CD14-positive monocyte (primary cell): ENCODE measurements at regions not wholly inside any gene's neighbourhood (a gene's known extent, or its start where the extent isn't known, plus 50 kb on each side); places are given as distances from the start of the nearest gene placed in this dataset.

Source experiments
- DNase-seq, 3 donors: peaks; one replicate each; pipeline ENCODE4 v3.0.0-alpha.2; 2011 to 2022
- H2AFZ ChIP-seq: 2 replicates; pipeline ENCODE4 v1.6.0; 2012; ENCODE audit warnings: mild to moderate bottlenecking, low read depth, low read length, inconsistent platforms; ENCODE audit not compliant: insufficient read depth, poor library complexity, severe bottlenecking
- H3K27ac ChIP-seq, 2 donors: 1 replicate in 1 of 2; 2 replicates in 1 of 2; pipeline ENCODE4 v1.5.1; 2012 to 2013; ENCODE audit warnings: low read length in 2 of 2, control low read depth in 1 of 2, inconsistent platforms in 1 of 2, low read depth in 1 of 2, mild to moderate bottlenecking in 1 of 2
- H3K27me3 ChIP-seq, 2 donors: one replicate each; pipeline versions ENCODE4 v1.6.0 to v1.6.1; 2011 to 2013; ENCODE audit warnings: low read length in 2 of 2; ENCODE audit not compliant: control insufficient read depth in 2 of 2, insufficient read depth in 2 of 2
- H3K36me3 ChIP-seq, 2 donors: replicated peaks in 1 of 2; 1 replicate in 1 of 2; 2 replicates in 1 of 2; pipeline versions ENCODE4 v1.5.1 to v1.6.1; 2012 to 2013; ENCODE audit warnings: low read length in 2 of 2, control low read depth in 1 of 2, inconsistent platforms in 1 of 2, mild to moderate bottlenecking in 1 of 2; ENCODE audit not compliant: insufficient read depth in 2 of 2, control insufficient read depth in 1 of 2
- H3K4me1 ChIP-seq, 2 donors: 1 replicate in 1 of 2; 2 replicates in 1 of 2; pipeline versions ENCODE4 v1.5.1 to v1.6.1; 2012 to 2013; ENCODE audit warnings: low read length in 2 of 2, control low read depth in 1 of 2, inconsistent platforms in 1 of 2, mild to moderate bottlenecking in 1 of 2, moderate library complexity in 1 of 2; ENCODE audit not compliant: insufficient read depth in 2 of 2, control insufficient read depth in 1 of 2
- H3K4me2 ChIP-seq: replicated peaks from 2 replicates; pipeline ENCODE3; 2012; ENCODE audit warnings: low read length, moderate library complexity, mild to moderate bottlenecking; ENCODE audit not compliant: poor library complexity, severe bottlenecking; ENCODE audit errors: extremely low read depth
- H3K4me3 ChIP-seq, 3 experiments: fragments of 200-600 bp in 1 of 3; sonication (generic) in 1 of 3; replicated peaks in 1 of 3; 1 replicate in 2 of 3; 2 replicates in 1 of 3; pipeline ENCODE4 v1.5.1; 2011 to 2013; ENCODE audit warnings: low read length in 3 of 3, mild to moderate bottlenecking in 3 of 3, control low read depth in 2 of 3, low read depth in 2 of 3, inconsistent platforms in 1 of 3, moderate library complexity in 1 of 3
- H3K79me2 ChIP-seq: 2 replicates; pipeline ENCODE4 v1.6.0; 2012; ENCODE audit warnings: mild to moderate bottlenecking, control low read depth, inconsistent platforms, low read length, moderate library complexity; ENCODE audit not compliant: insufficient read depth
- H3K9ac ChIP-seq: 2 replicates; pipeline ENCODE4 v1.6.0; 2017; ENCODE audit warnings: low read length, mild to moderate bottlenecking; ENCODE audit not compliant: insufficient read depth, poor library complexity, severe bottlenecking
- H3K9me3 ChIP-seq, 2 donors: replicated peaks in 1 of 2; 1 replicate in 1 of 2; 2 replicates in 1 of 2; pipeline versions ENCODE4 v1.5.1 to v1.6.1; 2012 to 2013; ENCODE audit warnings: low read length in 2 of 2, control low read depth in 1 of 2; ENCODE audit not compliant: control insufficient read depth in 1 of 2, insufficient read depth in 1 of 2
- H4K20me1 ChIP-seq: 2 replicates; pipeline ENCODE4 v1.6.0; 2012; ENCODE audit warnings: mild to moderate bottlenecking, low read length, control low read depth, moderate library complexity; ENCODE audit not compliant: insufficient read depth
- H3K27ac Mint-ChIP-seq, 7 donors: one replicate each; pipeline ENCODE4 v1.8.0; 2020; ENCODE audit warnings: mild to moderate bottlenecking in 7 of 7, mixed read lengths in 7 of 7, moderate library complexity in 6 of 7, inconsistent platforms in 2 of 7
- H3K27me3 Mint-ChIP-seq, 3 donors: one replicate each; pipeline ENCODE4 v1.8.0; 2021 to 2022; ENCODE audit warnings: low read depth in 3 of 3, mild to moderate bottlenecking in 3 of 3, mixed read lengths in 3 of 3, moderate library complexity in 3 of 3, inconsistent platforms in 1 of 3
- H3K36me3 Mint-ChIP-seq, 2 donors: one replicate each; pipeline ENCODE4 v1.8.0; 2020; ENCODE audit warnings: mixed read lengths in 2 of 2, inconsistent platforms in 1 of 2, mild to moderate bottlenecking in 1 of 2
- H3K4me1 Mint-ChIP-seq: one replicate; pipeline ENCODE4 v1.8.0; 2020; ENCODE audit warnings: mild to moderate bottlenecking, mixed read lengths
- H3K4me3 Mint-ChIP-seq, 2 donors: one replicate each; pipeline ENCODE4 v1.8.0; 2020; ENCODE audit warnings: mild to moderate bottlenecking in 2 of 2, mixed read lengths in 2 of 2, moderate library complexity in 1 of 2
- H3K9me3 Mint-ChIP-seq, 7 donors: one replicate each; pipeline ENCODE4 v1.8.0; 2020 to 2022; ENCODE audit warnings: mixed read lengths in 7 of 7, mild to moderate bottlenecking in 6 of 7, moderate library complexity in 6 of 7, inconsistent platforms in 2 of 7
- WGBS: methylation state at CpG from one replicate; pipeline ENCODE4 v1.1.5; 2013; ENCODE audit warnings: missing lambda C conversion rate; ENCODE audit not compliant: insufficient coverage; 5-methylcytosine and 5-hydroxymethylcytosine counted together
- intact Hi-C, 2 donors: fragments of 100-400 bp; cut with micrococcal nuclease; formaldehyde crosslinking; loops; one replicate each; pipeline versions ENCODE4 v1.15.0 to v1.15.1; 2023
- TF ChIP-seq, protein P1 (sequence below): fragments of 200-600 bp; IDR thresholded peaks from one replicate; pipeline ENCODE4 v1.8.0; 2022; ENCODE audit warnings: antibody characterized with exemption, mild to moderate bottlenecking

DNA sequence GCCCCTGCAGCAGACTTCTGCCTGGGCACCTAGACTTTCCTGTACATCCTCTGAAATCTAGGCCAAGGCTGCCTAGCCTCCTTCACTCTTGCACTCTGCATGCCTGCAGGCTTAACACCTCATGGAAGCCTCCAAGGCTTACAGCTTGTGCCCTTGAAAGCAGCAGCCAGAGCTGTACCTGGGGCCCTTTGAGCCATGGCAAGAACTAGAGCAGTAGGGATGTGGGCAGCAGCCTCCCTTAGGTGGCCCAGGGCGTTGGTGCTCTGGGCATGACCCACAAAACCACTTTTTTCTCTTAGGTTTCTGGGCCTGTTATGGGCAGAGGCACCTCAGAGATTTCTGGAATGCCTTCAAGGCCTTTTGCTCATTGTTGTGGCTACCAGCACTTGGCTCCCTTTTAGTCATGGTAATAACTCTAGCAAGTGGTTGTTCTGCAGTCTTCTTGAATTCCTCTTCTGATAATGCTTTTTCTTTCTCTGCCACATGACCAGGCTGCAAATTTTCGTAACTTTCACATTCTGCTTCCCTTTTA is 606.2 kb downstream of the TLE4 start:
- TF ChIP-seq, protein P1, sequence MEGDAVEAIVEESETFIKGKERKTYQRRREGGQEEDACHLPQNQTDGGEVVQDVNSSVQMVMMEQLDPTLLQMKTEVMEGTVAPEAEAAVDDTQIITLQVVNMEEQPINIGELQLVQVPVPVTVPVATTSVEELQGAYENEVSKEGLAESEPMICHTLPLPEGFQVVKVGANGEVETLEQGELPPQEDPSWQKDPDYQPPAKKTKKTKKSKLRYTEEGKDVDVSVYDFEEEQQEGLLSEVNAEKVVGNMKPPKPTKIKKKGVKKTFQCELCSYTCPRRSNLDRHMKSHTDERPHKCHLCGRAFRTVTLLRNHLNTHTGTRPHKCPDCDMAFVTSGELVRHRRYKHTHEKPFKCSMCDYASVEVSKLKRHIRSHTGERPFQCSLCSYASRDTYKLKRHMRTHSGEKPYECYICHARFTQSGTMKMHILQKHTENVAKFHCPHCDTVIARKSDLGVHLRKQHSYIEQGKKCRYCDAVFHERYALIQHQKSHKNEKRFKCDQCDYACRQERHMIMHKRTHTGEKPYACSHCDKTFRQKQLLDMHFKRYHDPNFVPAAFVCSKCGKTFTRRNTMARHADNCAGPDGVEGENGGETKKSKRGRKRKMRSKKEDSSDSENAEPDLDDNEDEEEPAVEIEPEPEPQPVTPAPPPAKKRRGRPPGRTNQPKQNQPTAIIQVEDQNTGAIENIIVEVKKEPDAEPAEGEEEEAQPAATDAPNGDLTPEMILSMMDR = no peak
- Mint-ChIP-seq H3K9me3 (peaks cover 0 to 14% (median 10%) of the 10 kb centered on the region in 7 donors), H3K4me1 (no peaks in the 10 kb centered on the region), H3K4me3 (no peak overlapping the region), H3K27ac (peak overlapping the region in 1 of 7 donors; percentile 72), H3K27me3 (peaks cover 0 to 2% (median 1%) of the 10 kb centered on the region in 3 donors), H3K36me3 (no peaks in the 10 kb centered on the region)
- Histone ChIP-seq H3K79me2 (no peaks in the 10 kb centered on the region), H3K36me3 (no peaks in the 10 kb centered on the region), H3K4me2 (no peak overlapping the region), H3K9me3 (peaks cover 10 to 13% of the 10 kb centered on the region in 2 donors), H4K20me1 (no peaks in the 10 kb centered on the region), H3K9ac (no peak overlapping the region), H3K27ac (no peak overlapping the region), H3K4me1 (no peaks in the 10 kb centered on the region), H3K4me3 (no peak overlapping the region), H2AFZ (no peak overlapping the region), H3K27me3 (no peaks in the 10 kb centered on the region)
- intact Hi-C loops = no loop called here
- no peak for DNase-seq
- 60% methylated on average over 1 of the region's 2 CpGs for WGBS

DNA sequence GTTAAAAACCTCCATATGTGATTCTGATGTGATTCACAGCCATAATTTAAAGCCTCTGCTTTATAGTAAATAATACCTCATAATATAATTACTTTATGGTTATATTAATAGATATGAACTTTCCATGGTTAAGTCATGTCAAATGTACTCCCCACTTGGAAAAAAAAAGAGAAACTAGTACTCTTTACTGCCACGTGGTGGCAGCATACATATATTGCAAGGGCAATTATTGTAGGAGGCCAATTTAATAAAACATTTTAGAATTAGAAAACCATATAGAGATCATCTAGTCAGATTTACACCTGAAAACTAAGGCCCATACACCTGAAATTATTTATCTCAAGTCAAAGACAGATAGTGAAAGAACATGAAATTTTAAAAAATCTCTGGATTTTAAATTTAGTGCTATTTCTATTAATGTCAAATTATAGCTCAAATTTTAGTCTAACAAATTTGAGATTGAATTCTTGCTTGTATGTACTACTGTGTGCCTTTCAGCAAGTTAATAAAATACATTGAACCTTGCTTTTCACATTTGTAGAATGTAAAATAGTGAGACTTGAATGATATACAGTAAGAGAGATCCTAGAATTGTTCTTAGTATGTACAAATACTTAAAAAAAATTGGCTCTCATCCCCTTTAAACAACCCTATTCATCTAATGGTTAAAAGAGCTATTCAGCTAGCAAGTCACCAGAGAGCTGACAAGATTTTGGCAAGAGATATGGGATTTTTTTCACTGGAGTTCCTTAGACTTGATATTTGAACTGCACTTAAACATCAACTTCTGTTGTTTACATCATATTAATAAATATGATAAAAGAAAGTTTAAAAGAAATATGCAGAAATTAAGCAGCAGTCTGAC is 603.8 kb downstream of the TLE4 start:
- DNase-seq = peak in 1 of 3 donors; percentile 7
- H3K27me3 ChIP-seq = no peaks in the 10 kb centered on the region
- H3K9me3 Mint-ChIP-seq = peaks cover 0 to 14% (median 4%) of the 10 kb centered on the region in 7 donors
- no peak overlapping the region for H3K27ac ChIP-seq
- no peaks in the 10 kb centered on the region for H3K4me1 Mint-ChIP-seq
- peaks cover 0 to 1% (median 0%) of the 10 kb centered on the region in 3 donors for H3K27me3 Mint-ChIP-seq
- WGBS = no CpG with 5 or more reads among the region's 1 CpG
- H3K9me3 ChIP-seq = peaks cover 3 to 6% of the 10 kb centered on the region in 2 donors
- no peak overlapping the region for H3K9ac ChIP-seq
- TF ChIP-seq, protein P1 = peak; percentile 80
- H2AFZ ChIP-seq = no peak overlapping the region
- intact Hi-C loops = no loop called here
- H4K20me1 ChIP-seq = no peaks in the 10 kb centered on the region
- H3K4me1 ChIP-seq = no peaks in the 10 kb centered on the region
- H3K4me3 ChIP-seq = no peak overlapping the region
- no peak overlapping the region for H3K4me3 Mint-ChIP-seq
- H3K27ac Mint-ChIP-seq = no peak overlapping the region
- H3K36me3 Mint-ChIP-seq = no peaks in the 10 kb centered on the region
- no peaks in the 10 kb centered on the region for H3K36me3 ChIP-seq
- H3K4me2 ChIP-seq = no peak overlapping the region
- H3K79me2 ChIP-seq = no peaks in the 10 kb centered on the region
